Urothelium cell line (cell line): ENCODE measurements at regions not wholly inside any gene's neighbourhood (a gene's known extent, or its start where the extent isn't known, plus 50 kb on each side); places are given as distances from the start of the nearest gene placed in this dataset.

Source experiments
- DNase-seq: peaks from one replicate; pipeline ENCODE4 v3.0.0; 2011; ENCODE audit warnings: low spot score, mixed read lengths
- FAIRE-seq: peaks from 2 replicates; lab custom pipeline; 2011; peaks lifted over from hg19 to GRCh38; lab: Jason Lieb, UNC

- FAIRE-seq (no peak), DNase-seq (no peak)
Observed at GRCh38 chr1:235925016-235925415, 58.3 kb upstream of the LYST start.

- DNase-seq = no peak
- FAIRE-seq = no peak
Observed at GRCh38 chr1:235923466-235924021, 56.8 kb upstream of the LYST start.

GRCh38 chr1:235920596-235921375 lies 54.1 kb upstream of the LYST start:
- FAIRE-seq (no peak), DNase-seq (no peak)

- DNase-seq (peak; percentile 33), FAIRE-seq (no peak)
Observed at GRCh38 chr1:235919833-235920441, 53.2 kb upstream of the LYST start.

- FAIRE-seq = no peak
- no peak for DNase-seq
Observed at GRCh38 chr1:235919127-235919832, 52.6 kb upstream of the LYST start.

GRCh38 chr1:235918465-235918864 lies 51.8 kb upstream of the LYST start:
- DNase-seq (no peak), FAIRE-seq (no peak)

GRCh38 chr1:235918032-235918431 lies 51.3 kb upstream of the LYST start:
- FAIRE-seq = no peak
- DNase-seq = no peak

- no peak for FAIRE-seq
- DNase-seq = peak; percentile 89
Observed at GRCh38 chr1:235917267-235917811, 50.6 kb upstream of the LYST start.
